Cardiac fibroblast (primary cell): ENCODE measurements at regions not wholly inside any gene's neighbourhood (a gene's known extent, or its start where the extent isn't known, plus 50 kb on each side); places are given as distances from the start of the nearest gene placed in this dataset.
"Not testable (repeated sequence)": the region's sequence is repeated elsewhere in the genome, so short reads cannot be mapped to it uniquely, and the experiment has no call there.

ENCODE experiments used
- DNase-seq, 2 donors: peaks; one replicate each; pipeline versions ENCODE4 v3.0.0 to v3.0.0-alpha.2; 2010; ENCODE audit warnings: low read depth in 2 of 2
- H3K4me3 ChIP-seq, 2 donors: replicated peaks in 1 of 2; 1 replicate in 1 of 2; 2 replicates in 1 of 2; pipeline ENCODE4 v1.5.1; 2011; ENCODE audit warnings: low read depth in 2 of 2, low read length in 2 of 2, mild to moderate bottlenecking in 2 of 2, moderate library complexity in 1 of 2
- TF ChIP-seq, protein P1 (sequence below): IDR thresholded peaks from one replicate; pipeline ENCODE4 v1.5.1; 2011; ENCODE audit warnings: low read depth, mild to moderate bottlenecking, low read length, inconsistent platforms

DNA sequence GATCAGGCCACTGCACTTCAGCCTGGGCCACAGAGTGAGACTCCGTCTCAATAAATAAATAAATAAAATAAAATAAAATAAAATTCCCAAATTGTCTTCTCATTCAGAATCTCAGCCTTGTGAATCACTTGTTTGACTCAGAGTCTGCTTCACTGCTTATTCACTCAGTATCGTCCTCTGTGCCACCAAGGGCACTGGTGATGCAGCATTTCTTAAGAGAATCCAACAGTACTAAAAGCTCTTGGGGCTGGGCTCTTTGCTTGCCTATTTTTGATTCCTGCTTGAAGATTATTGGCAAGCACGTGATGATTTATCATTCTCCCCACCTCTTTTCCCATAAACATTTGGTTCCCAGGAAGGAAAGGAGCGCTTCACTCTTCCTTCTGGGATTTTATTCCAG, 54.8 kb upstream of the HMGB1 start:
- TF ChIP-seq, protein P1, sequence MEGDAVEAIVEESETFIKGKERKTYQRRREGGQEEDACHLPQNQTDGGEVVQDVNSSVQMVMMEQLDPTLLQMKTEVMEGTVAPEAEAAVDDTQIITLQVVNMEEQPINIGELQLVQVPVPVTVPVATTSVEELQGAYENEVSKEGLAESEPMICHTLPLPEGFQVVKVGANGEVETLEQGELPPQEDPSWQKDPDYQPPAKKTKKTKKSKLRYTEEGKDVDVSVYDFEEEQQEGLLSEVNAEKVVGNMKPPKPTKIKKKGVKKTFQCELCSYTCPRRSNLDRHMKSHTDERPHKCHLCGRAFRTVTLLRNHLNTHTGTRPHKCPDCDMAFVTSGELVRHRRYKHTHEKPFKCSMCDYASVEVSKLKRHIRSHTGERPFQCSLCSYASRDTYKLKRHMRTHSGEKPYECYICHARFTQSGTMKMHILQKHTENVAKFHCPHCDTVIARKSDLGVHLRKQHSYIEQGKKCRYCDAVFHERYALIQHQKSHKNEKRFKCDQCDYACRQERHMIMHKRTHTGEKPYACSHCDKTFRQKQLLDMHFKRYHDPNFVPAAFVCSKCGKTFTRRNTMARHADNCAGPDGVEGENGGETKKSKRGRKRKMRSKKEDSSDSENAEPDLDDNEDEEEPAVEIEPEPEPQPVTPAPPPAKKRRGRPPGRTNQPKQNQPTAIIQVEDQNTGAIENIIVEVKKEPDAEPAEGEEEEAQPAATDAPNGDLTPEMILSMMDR: no peak
- peak; percentile 19 to 85 for DNase-seq
- no peak overlapping the region for H3K4me3 ChIP-seq

DNA sequence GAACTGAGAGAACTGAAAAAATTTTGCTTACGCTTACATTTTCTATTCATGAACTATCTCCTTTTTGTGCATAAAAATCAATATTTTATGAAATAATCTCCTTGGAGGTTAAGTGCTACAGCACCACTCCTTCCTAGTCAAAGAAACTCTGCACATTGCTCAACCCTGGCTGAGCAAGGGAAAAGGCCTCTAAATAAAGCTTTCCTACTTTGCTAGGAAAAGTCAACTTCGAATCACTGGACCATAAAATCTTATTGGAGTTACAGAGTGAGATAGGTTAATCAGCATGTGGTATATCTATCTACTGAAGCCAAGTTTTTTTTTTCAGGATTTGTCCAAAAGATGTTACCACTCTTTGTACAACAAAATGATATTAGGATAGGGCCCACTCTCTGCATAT, 57.5 kb upstream of the HMGB1 start:
- TF ChIP-seq, protein P1: no peak
- DNase-seq: no peak
- no peak overlapping the region for H3K4me3 ChIP-seq

DNA sequence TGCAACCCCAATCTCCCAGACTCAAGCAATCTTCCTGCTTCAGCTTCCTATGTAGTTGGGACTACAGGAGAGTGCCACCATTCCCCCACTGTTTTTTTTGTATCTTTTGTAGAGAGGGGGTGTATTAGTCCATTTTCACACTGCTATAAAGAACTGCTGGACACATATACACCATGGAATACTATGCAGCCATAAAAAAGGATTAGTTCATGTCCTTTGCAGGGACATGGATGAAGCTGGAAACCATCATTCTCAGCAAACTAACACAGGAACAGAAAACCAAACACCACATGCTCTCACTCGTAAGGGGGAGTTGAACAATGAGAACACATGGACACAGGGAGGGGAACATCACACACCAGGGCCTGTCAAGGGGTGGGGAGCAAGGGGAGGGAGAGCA, 58.1 kb upstream of the HMGB1 start:
- DNase-seq, H3K4me3 ChIP-seq: not testable (repeated sequence)

DNA sequence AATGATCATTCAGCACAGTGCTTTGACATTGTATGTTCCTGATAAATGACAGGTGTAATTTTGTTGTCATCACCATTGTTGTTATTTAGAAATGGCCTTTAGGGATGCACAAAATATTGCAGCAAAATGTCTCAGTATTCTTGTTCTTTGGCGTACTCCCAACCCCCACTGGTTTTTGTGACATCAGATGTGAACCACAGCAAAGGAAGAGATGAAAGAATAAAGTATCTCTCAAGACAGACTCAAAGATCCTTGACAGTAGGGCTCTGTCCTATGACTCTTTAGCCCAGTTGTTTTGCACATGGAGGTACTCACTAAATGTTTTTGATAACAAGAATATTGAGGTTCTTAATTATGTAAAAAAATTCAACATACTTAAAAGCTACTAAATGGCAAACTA, 59.5 kb upstream of the HMGB1 start:
- DNase-seq, H3K4me3 ChIP-seq: not testable (repeated sequence)

DNA sequence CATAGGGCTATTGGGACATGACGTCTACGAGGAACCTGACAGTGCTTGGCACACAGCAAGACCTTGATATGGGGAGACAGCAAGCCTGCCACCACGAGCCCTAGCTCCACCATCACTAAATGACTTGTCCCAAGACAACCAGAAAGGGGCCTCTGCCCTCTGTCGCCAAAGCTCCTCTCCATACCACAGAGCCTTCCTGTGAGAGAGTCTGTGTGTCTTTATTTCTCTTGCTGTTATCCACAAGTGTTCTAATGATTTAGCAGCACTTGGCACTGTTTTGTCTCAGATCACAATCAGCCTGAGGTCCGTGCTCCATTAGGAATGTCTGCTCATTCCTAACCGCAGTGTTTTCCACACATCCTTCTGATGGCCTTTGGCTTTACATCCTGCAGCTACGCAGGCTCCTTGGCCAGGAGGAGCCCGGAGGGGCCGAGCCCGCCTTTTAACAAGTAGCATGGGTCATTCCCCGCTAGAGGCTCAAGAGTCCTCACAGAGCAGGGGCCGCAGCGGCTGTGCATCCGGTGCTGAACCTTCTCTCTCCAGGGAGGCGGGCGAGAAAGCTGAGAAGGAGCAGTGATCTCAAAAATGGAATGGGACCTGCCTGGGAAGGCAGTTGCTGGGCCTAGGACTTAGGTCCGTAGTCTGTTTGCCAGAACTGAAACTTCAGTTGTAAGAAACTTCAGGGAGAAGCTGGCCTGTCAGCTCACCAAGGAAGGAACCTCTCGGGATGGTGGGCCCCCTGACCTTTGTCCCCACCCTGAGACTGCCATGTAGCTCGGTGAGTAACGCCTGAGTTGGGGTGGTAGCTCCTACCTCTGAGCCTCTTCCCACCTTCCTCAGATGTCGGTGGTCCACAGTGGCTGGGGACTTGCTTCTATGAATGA, 61.1 kb upstream of the HMGB1 start:
- peak; percentile 27 to 34 for DNase-seq
- no peak overlapping the region for H3K4me3 ChIP-seq
- TF ChIP-seq, protein P1: no peak

DNA sequence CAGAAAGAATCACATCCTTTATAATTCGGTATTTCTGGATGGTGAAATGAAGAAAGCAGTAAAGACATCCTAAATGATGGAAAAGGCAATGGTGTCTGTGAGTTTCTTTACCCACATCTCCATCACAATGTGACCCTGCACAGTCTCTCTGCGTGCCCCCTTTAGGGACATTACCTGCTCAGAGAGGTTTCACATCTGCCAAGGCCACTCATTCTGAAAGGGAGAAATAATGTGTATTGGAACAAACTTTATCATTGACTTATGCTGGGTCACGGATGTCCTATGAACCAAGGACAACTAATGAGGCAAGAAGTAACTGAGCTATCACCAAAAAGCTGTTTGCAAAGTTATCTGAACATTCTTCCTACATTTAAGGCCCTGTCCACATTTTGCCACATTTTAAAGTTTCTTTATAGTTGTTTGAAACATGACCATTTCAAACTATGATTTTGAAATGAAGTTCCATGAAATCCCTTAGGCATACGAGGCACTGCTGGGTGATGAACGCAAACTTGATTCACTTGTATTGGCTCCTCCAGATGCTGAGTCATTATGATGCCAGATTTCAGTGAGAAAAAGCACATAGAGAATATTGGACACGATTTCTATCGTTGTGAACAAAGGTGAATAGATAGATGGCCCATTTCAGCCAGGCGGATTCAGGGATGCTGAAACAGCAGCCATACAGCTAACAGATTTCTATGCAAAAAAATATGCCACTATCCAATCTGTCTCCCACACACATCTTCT, 63.5 kb upstream of the HMGB1 start:
- H3K4me3 ChIP-seq: no peak overlapping the region
- DNase-seq: peak in 1 of 2 donors; percentile 32
- TF ChIP-seq, protein P1: no peak

DNA sequence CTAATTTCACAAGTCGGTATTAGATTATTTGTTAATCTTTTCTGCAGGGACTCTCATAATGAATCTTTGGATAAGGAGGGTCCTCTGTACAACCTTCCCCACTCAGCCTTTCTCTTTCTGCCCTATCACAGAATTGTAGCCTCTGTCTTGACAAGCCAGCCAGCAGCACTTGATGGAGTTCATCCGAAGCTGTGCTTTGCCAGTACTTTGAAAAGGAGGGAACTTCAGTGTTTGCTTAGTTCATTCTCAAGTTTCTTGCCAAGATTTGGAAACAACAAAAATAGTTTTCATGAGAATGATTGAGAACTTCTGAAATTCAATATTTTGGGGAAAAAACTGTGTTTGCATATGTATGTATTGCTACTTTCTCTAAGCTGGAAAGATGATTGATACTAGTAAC, 69.3 kb upstream of the HMGB1 start:
- no peak for DNase-seq
- TF ChIP-seq, protein P1: no peak
- no peak overlapping the region for H3K4me3 ChIP-seq
